HEK293 (cell line): ENCODE measurements at regions not wholly inside any gene's neighbourhood (a gene's known extent, or its start where the extent isn't known, plus 50 kb on each side); places are given as distances from the start of the nearest gene placed in this dataset.

ENCODE experiments used
- CTCF ChIA-PET: fragments of 350-600 bp; formaldehyde crosslinking; extraction: SDS; loops from one replicate; lab custom pipeline; 2021; ENCODE audit warnings: antibody characterized with exemption; lab: Yijun Ruan, JAX
- POLR2A ChIA-PET: fragments of 300-600 bp; formaldehyde crosslinking; extraction: SDS; loops from one replicate; lab custom pipeline; 2020; ENCODE audit warnings: antibody characterized with exemption, inconsistent platforms; lab: Yijun Ruan, JAX
- H3K27ac ChIP-seq: fragments of 200-500 bp; sonication (Bioruptor generic); 2 replicates; pipeline ENCODE4 v1.5.1; 2014; ENCODE audit warnings: low read depth, low read length, control low read depth, inconsistent platforms; ENCODE audit errors: extremely low read depth
- H3K36me3 ChIP-seq, 2 experiments: fragments of 200-500 bp in 1 of 2; sonication (Bioruptor generic) in 1 of 2; 1 replicate in 1 of 2; 2 replicates in 1 of 2; pipeline ENCODE4 v1.5.1; 2014 to 2017; ENCODE audit warnings: inconsistent platforms in 2 of 2, low read length in 2 of 2; ENCODE audit not compliant: control insufficient read depth in 2 of 2, insufficient read depth in 1 of 2
- H3K4me1 ChIP-seq: fragments of 200-500 bp; sonication (Bioruptor generic); 2 replicates; pipeline ENCODE4 v1.5.1; 2014; ENCODE audit warnings: mild to moderate bottlenecking, low read length, inconsistent platforms; ENCODE audit not compliant: control insufficient read depth, insufficient read depth
- H3K4me3 ChIP-seq: 2 replicates; pipeline ENCODE4 v1.5.1; 2011; ENCODE audit warnings: low read depth, mild to moderate bottlenecking, control low read depth, low read length, moderate library complexity
- H3K9me3 ChIP-seq: fragments of 200-500 bp; sonication (Bioruptor generic); 2 replicates; pipeline ENCODE4 v1.5.1; 2014; ENCODE audit warnings: low read depth, low read length, inconsistent platforms; ENCODE audit not compliant: control insufficient read depth, insufficient read depth
- BCL11A ChIP-seq: fragments of 450-650 bp; formaldehyde crosslinking; IDR thresholded peaks from 2 replicates; pipeline ENCODE4 v1.5.1; 2016; ENCODE audit warnings: low read depth, missing biosample characterization, missing genetic modification characterization
- BCL11B ChIP-seq: fragments of 450-650 bp; formaldehyde crosslinking; IDR thresholded peaks from 2 replicates; pipeline ENCODE4 v1.5.1; 2016; ENCODE audit warnings: low read depth, missing biosample characterization, missing genetic modification characterization
- BCL6B ChIP-seq: fragments of 450-650 bp; formaldehyde crosslinking; IDR thresholded peaks from 2 replicates; pipeline ENCODE4 v1.5.1; 2017; ENCODE audit warnings: missing biosample characterization, missing genetic modification characterization
- ELK4 ChIP-seq: IDR thresholded peaks from 2 replicates; pipeline ENCODE4 v1.6.1; 2011; ENCODE audit warnings: mild to moderate bottlenecking, low read depth, low read length, borderline replicate concordance
- FEZF1 ChIP-seq: fragments of 450-650 bp; formaldehyde crosslinking; IDR thresholded peaks from 2 replicates; pipeline ENCODE4 v1.5.1; 2016; ENCODE audit warnings: missing biosample characterization, missing genetic modification characterization
- GLI2 ChIP-seq: fragments of 450-650 bp; formaldehyde crosslinking; IDR thresholded peaks from 2 replicates; pipeline ENCODE4; 2017; ENCODE audit warnings: missing biosample characterization, missing genetic modification characterization, low read depth, borderline replicate concordance
- KLF16 ChIP-seq: fragments of 450-650 bp; formaldehyde crosslinking; IDR thresholded peaks from 2 replicates; pipeline ENCODE4 v1.5.1; 2017; ENCODE audit warnings: missing biosample characterization, missing genetic modification characterization
- KLF8 ChIP-seq: fragments of 450-650 bp; formaldehyde crosslinking; IDR thresholded peaks from 2 replicates; pipeline ENCODE4 v1.5.1; 2016; ENCODE audit warnings: missing biosample characterization, missing genetic modification characterization
- KLF9 ChIP-seq: fragments of 450-650 bp; formaldehyde crosslinking; IDR thresholded peaks from 2 replicates; pipeline ENCODE4 v1.5.1; 2016; ENCODE audit warnings: missing biosample characterization, missing genetic modification characterization, low read depth
- OSR2 ChIP-seq: fragments of 450-650 bp; formaldehyde crosslinking; IDR thresholded peaks from 2 replicates; pipeline ENCODE4 v1.5.1; 2016; ENCODE audit warnings: missing biosample characterization, missing genetic modification characterization
- ZBTB17 ChIP-seq: fragments of 450-650 bp; formaldehyde crosslinking; IDR thresholded peaks from 2 replicates; pipeline ENCODE4 v1.5.1; 2016; ENCODE audit warnings: missing biosample characterization, missing genetic modification characterization
- ZFP37 ChIP-seq: fragments of 450-650 bp; formaldehyde crosslinking; IDR thresholded peaks from 2 replicates; pipeline ENCODE4 v1.5.1; 2016; ENCODE audit warnings: missing biosample characterization, missing genetic modification characterization
- ZNF211 ChIP-seq: fragments of 450-650 bp; formaldehyde crosslinking; IDR thresholded peaks from 2 replicates; pipeline ENCODE4 v1.5.1; 2016; ENCODE audit warnings: low read depth, missing biosample characterization, missing genetic modification characterization
- ZNF223 ChIP-seq: fragments of 450-650 bp; formaldehyde crosslinking; IDR thresholded peaks from 2 replicates; pipeline ENCODE4 v1.5.1; 2016; ENCODE audit warnings: missing biosample characterization, missing genetic modification characterization
- ZNF23 ChIP-seq: fragments of 450-650 bp; formaldehyde crosslinking; IDR thresholded peaks from 2 replicates; pipeline ENCODE4 v1.5.1; 2016; ENCODE audit warnings: missing biosample characterization, missing genetic modification characterization, borderline replicate concordance
- ZNF266 ChIP-seq: fragments of 450-650 bp; formaldehyde crosslinking; IDR thresholded peaks from 2 replicates; pipeline ENCODE4 v1.5.1; 2016; ENCODE audit warnings: missing biosample characterization, missing genetic modification characterization, low read depth
- ZNF280C ChIP-seq: fragments of 450-650 bp; formaldehyde crosslinking; IDR thresholded peaks from 2 replicates; pipeline ENCODE4 v1.5.1; 2016; ENCODE audit warnings: missing biosample characterization, missing genetic modification characterization
- ZNF366 ChIP-seq: fragments of 450-650 bp; formaldehyde crosslinking; conservative IDR thresholded peaks from 2 replicates; pipeline ENCODE4 v1.5.1; 2016; ENCODE audit warnings: missing biosample characterization, missing genetic modification characterization
- ZNF37A ChIP-seq: fragments of 450-650 bp; IDR thresholded peaks from 2 replicates; pipeline ENCODE4 v1.5.1; 2018; ENCODE audit warnings: missing biosample characterization, missing genetic modification characterization
- ZNF398 ChIP-seq: fragments of 450-650 bp; formaldehyde crosslinking; IDR thresholded peaks from 2 replicates; pipeline ENCODE4 v1.5.1; 2017; ENCODE audit warnings: missing biosample characterization, missing genetic modification characterization
- ZNF510 ChIP-seq: fragments of 450-650 bp; formaldehyde crosslinking; IDR thresholded peaks from 2 replicates; pipeline ENCODE4 v1.5.1; 2018; ENCODE audit warnings: mild to moderate bottlenecking, missing genetic modification characterization, missing biosample characterization; ENCODE audit not compliant: insufficient replicate concordance
- ZNF521 ChIP-seq: fragments of 450-650 bp; formaldehyde crosslinking; IDR thresholded peaks from 2 replicates; pipeline ENCODE4 v1.5.1; 2017; ENCODE audit warnings: missing biosample characterization, mild to moderate bottlenecking, missing genetic modification characterization
- ZNF549 ChIP-seq: fragments of 450-650 bp; IDR thresholded peaks from 2 replicates; pipeline ENCODE4 v1.5.1; 2018; ENCODE audit warnings: missing biosample characterization, missing genetic modification characterization, mild to moderate bottlenecking, inconsistent platforms, moderate library complexity
- ZXDB ChIP-seq: fragments of 450-650 bp; formaldehyde crosslinking; IDR thresholded peaks from 2 replicates; pipeline ENCODE4 v1.5.1; 2016; ENCODE audit warnings: missing biosample characterization, missing genetic modification characterization

GRCh38 chr1:69388044-69388443 lies 179.7 kb upstream of the LRRC7 start:
- Histone ChIP-seq H3K4me3 (no peak overlapping the region), H3K4me1 (no peaks in the 10 kb centered on the region), H3K36me3 (no peaks in the 10 kb centered on the region), H3K27ac (no peak overlapping the region), H3K9me3 (no peaks in the 10 kb centered on the region)
- CTCF ChIA-PET: interaction anchor here (0.7 kb wide), 1 partner anchor 114 kb away, joined by 3 read pairs; no protein-coding TSS in a partner anchor
- POLR2A ChIA-PET: no interaction called here
- no peak for TF ChIP-seq GLI2
- TF ChIP-seq ZNF510 (tag by site-specific recombination): no peak

- TF ChIP-seq ZNF366 (tag by site-specific recombination): no peak
- no peak for TF ChIP-seq ZXDB (tag by site-specific recombination)
- TF ChIP-seq, all 188 proteins: peak for 0
- ChIA-PET CTCF (no interaction called here), POLR2A (no interaction called here)
Measured at GRCh38 chr1:69400128-69400527, 167.6 kb upstream of the LRRC7 start.

GRCh38 chr1:69401879-69402278 lies 165.8 kb upstream of the LRRC7 start:
- TF ChIP-seq BCL11B (tag by site-specific recombination) (no peak), KLF8 (tag by site-specific recombination) (no peak), ZNF223 (tag by site-specific recombination) (no peak), KLF16 (tag by site-specific recombination) (no peak), BCL11A (tag by site-specific recombination) (no peak), OSR2 (tag by site-specific recombination) (no peak), ZNF266 (no peak), BCL6B (tag by site-specific recombination) (no peak), ZNF549 (no peak), ZNF23 (no peak)
- H3K27ac ChIP-seq: no peak overlapping the region
- CTCF ChIA-PET: no interaction called here
- H3K4me3 ChIP-seq: no peak overlapping the region
- no peaks in the 10 kb centered on the region for H3K36me3 ChIP-seq
- POLR2A ChIA-PET: no interaction called here
- no peaks in the 10 kb centered on the region for H3K9me3 ChIP-seq
- no peaks in the 10 kb centered on the region for H3K4me1 ChIP-seq

More at GRCh38 chr1:69400128-69400527, 167.6 kb upstream of the LRRC7 start:
- no peak overlapping the region for H3K27ac ChIP-seq
- no peak overlapping the region for H3K4me3 ChIP-seq
- no peaks in the 10 kb centered on the region for H3K4me1 ChIP-seq
- H3K9me3 ChIP-seq: no peaks in the 10 kb centered on the region
- no peaks in the 10 kb centered on the region for H3K36me3 ChIP-seq

- Histone ChIP-seq H3K4me3 (no peak overlapping the region), H3K36me3 (no peaks in the 10 kb centered on the region), H3K9me3 (no peaks in the 10 kb centered on the region), H3K4me1 (no peaks in the 10 kb centered on the region), H3K27ac (no peak overlapping the region)
- ChIA-PET CTCF (interaction anchor here (0.7 kb wide), 1 partner anchor 16 kb away, joined by 3 read pairs; no protein-coding TSS in a partner anchor), POLR2A (no interaction called here)
- no peak for TF ChIP-seq ZNF211
- no peak for TF ChIP-seq KLF9 (tag by site-specific recombination)
- TF ChIP-seq ZNF37A (tag by site-specific recombination): no peak
- no peak for TF ChIP-seq ZFP37 (tag by site-specific recombination)
- no peak for TF ChIP-seq FEZF1 (tag by site-specific recombination)
- no peak for TF ChIP-seq ZNF398
- no peak for TF ChIP-seq ZNF280C
- no peak for TF ChIP-seq ZNF521 (tag by site-specific recombination)
- no peak for TF ChIP-seq ZBTB17 (tag by site-specific recombination)
- no peak for TF ChIP-seq ELK4
Measured at GRCh38 chr1:69403756-69404320, 163.9 kb upstream of the LRRC7 start.
